B cell (primary cell): ENCODE measurements at regions not wholly inside any gene's neighbourhood (a gene's known extent, or its start where the extent isn't known, plus 50 kb on each side); places are given as distances from the start of the nearest gene placed in this dataset.

ENCODE experiments used
- ATAC-seq: fragments of 200-7000 bp; cut with Tn5 transposase; one replicate; pipeline ENCODE4 v1.10.0; 2021; ENCODE audit warnings: low read depth, mild to moderate bottlenecking, moderate number of reproducible peaks, moderate library complexity
- CTCF ChIA-PET: fragments of 350-600 bp; sonication (Branson Sonifier 250); formaldehyde crosslinking; loops from one replicate; lab custom pipeline; 2021; ENCODE audit warnings: antibody characterized with exemption, inconsistent platforms; lab: Charles Lee
- POLR2A ChIA-PET: fragments of 350-600 bp; sonication (Branson Sonifier 250); formaldehyde crosslinking; loops from one replicate; lab custom pipeline; 2021; ENCODE audit warnings: antibody characterized with exemption; lab: Charles Lee
- DNase-seq: peaks from one replicate; pipeline ENCODE4 v3.0.0; 2013
- H2AFZ ChIP-seq: 2 replicates; pipeline ENCODE4 v1.6.1; 2012; ENCODE audit warnings: mild to moderate bottlenecking, low read depth, low read length; ENCODE audit not compliant: insufficient read depth, poor library complexity, severe bottlenecking
- H3K27ac ChIP-seq, 2 donors: 1 replicate in 1 of 2; 2 replicates in 1 of 2; pipeline ENCODE4 v1.5.1; 2012 to 2013; ENCODE audit warnings: low read length in 2 of 2, mild to moderate bottlenecking in 2 of 2, moderate library complexity in 1 of 2
- H3K27me3 ChIP-seq, 4 experiments: fragments of 200-600 bp in 1 of 4; sonication (generic) in 1 of 4; replicated peaks in 1 of 4; 1 replicate in 2 of 4; 2 replicates in 2 of 4; pipeline versions ENCODE4 v1.6.1 to v1.7.0; 2013 to 2016; ENCODE audit warnings: low read length in 3 of 4, mild to moderate bottlenecking in 2 of 4, mixed read lengths in 1 of 4, moderate library complexity in 1 of 4; ENCODE audit not compliant: insufficient read depth in 4 of 4, control insufficient read depth in 3 of 4; ENCODE audit errors: control extremely low read depth in 1 of 4
- H3K36me3 ChIP-seq, 2 experiments: replicated peaks in 1 of 2; 1 replicate in 1 of 2; 2 replicates in 1 of 2; pipeline versions ENCODE4 v1.6.1 to v1.7.1; 2013; ENCODE audit warnings: low read length in 1 of 2; ENCODE audit not compliant: insufficient read depth in 2 of 2, control insufficient read depth in 1 of 2; ENCODE audit errors: control extremely low read depth in 1 of 2, extremely low read depth in 1 of 2
- H3K4me1 ChIP-seq, 2 donors: fragments of 200-600 bp in 1 of 2; sonication (generic) in 1 of 2; 1 replicate in 1 of 2; 2 replicates in 1 of 2; pipeline versions ENCODE4 v1.5.1 to v1.6.1; 2013 to 2017; ENCODE audit warnings: low read length in 2 of 2; ENCODE audit not compliant: control insufficient read depth in 2 of 2, insufficient read depth in 2 of 2
- H3K4me2 ChIP-seq: replicated peaks from 2 replicates; pipeline ENCODE3; 2012; ENCODE audit warnings: mild to moderate bottlenecking, low read depth, low read length; ENCODE audit not compliant: poor library complexity, severe bottlenecking
- H3K4me3 ChIP-seq, 5 experiments: fragments of 200-600 bp in 1 of 5; sonication (generic) in 1 of 5; 1 replicate in 3 of 5; 2 replicates in 2 of 5; pipeline versions ENCODE4 v1.5.1 to v1.7.0; 2011 to 2016; ENCODE audit warnings: low read length in 4 of 5, mild to moderate bottlenecking in 4 of 5, low read depth in 2 of 5, control low read depth in 1 of 5, moderate library complexity in 1 of 5; ENCODE audit not compliant: insufficient read depth in 1 of 5; ENCODE audit errors: control extremely low read depth in 1 of 5, extremely low read depth in 1 of 5
- H3K79me2 ChIP-seq: fragments of 200-600 bp; sonication (generic); one replicate; pipeline ENCODE4 v1.6.0; 2016; ENCODE audit warnings: low read length; ENCODE audit not compliant: control insufficient read depth, insufficient read depth
- H3K9ac ChIP-seq: fragments of 200-600 bp; sonication (generic); 2 replicates; pipeline ENCODE4 v1.6.1; 2017; ENCODE audit warnings: mild to moderate bottlenecking, low read length, moderate library complexity
- H3K9me3 ChIP-seq, 3 donors: one replicate each; pipeline versions ENCODE4 v1.6.1 to v1.7.1; 2013; ENCODE audit warnings: low read length in 2 of 3; ENCODE audit not compliant: control insufficient read depth in 2 of 3, insufficient read depth in 1 of 3; ENCODE audit errors: control extremely low read depth in 1 of 3
- H4K20me1 ChIP-seq: 2 replicates; pipeline ENCODE4 v1.6.0; 2012; ENCODE audit warnings: mild to moderate bottlenecking, low read length; ENCODE audit not compliant: insufficient read depth, control insufficient read depth, poor library complexity, severe bottlenecking
- H3K27ac Mint-ChIP-seq: one replicate; pipeline ENCODE4 v1.8.0; 2021; ENCODE audit warnings: mixed read lengths
- H3K27me3 Mint-ChIP-seq: one replicate; pipeline ENCODE4 v1.8.0; 2021; ENCODE audit warnings: mixed read lengths
- H3K4me1 Mint-ChIP-seq: one replicate; pipeline ENCODE4 v1.8.0; 2021; ENCODE audit warnings: mixed read lengths
- H3K4me3 Mint-ChIP-seq: one replicate; pipeline ENCODE4 v1.8.0; 2021; ENCODE audit warnings: mixed read lengths
- H3K9me3 Mint-ChIP-seq: one replicate; pipeline ENCODE4 v1.8.0; 2022; ENCODE audit warnings: mixed read lengths; ENCODE audit not compliant: insufficient read depth
- CTCF ChIP-seq: fragments of 200-600 bp; IDR thresholded peaks from one replicate; pipeline ENCODE4 v1.8.0; 2022; ENCODE audit warnings: antibody characterized with exemption, mild to moderate bottlenecking
- EZH2 ChIP-seq: IDR thresholded peaks from 2 replicates; pipeline ENCODE4 v1.6.1; 2012; ENCODE audit warnings: borderline replicate concordance, low read depth, mild to moderate bottlenecking, moderate library complexity, low read length; ENCODE audit not compliant: insufficient read depth, poor library complexity, severe bottlenecking
- WGBS: methylation state at CpG from one replicate; pipeline ENCODE4 v1.1.5; 2013; ENCODE audit warnings: missing lambda C conversion rate; ENCODE audit not compliant: insufficient coverage; 5-methylcytosine and 5-hydroxymethylcytosine counted together
- intact Hi-C: fragments of 100-400 bp; cut with micrococcal nuclease; formaldehyde crosslinking; loops from one replicate; pipeline ENCODE4 v1.10.0; 2022

- ChIA-PET CTCF (no interaction called here), POLR2A (no interaction called here)
- no peak overlapping the region for H3K4me2 ChIP-seq
- H3K27me3 ChIP-seq = no peaks in the 10 kb centered on the region
- no peak overlapping the region for H2AFZ ChIP-seq
- Mint-ChIP-seq H3K9me3 (no peaks in the 10 kb centered on the region), H3K4me3 (no peak overlapping the region), H3K27ac (no peak overlapping the region), H3K4me1 (peaks cover 13% of the 10 kb centered on the region), H3K27me3 (peaks cover 4% of the 10 kb centered on the region)
- intact Hi-C loops = no loop called here
- no peak for TF ChIP-seq EZH2
- no peak for TF ChIP-seq CTCF
- H3K36me3 ChIP-seq = no peaks in the 10 kb centered on the region
- H3K4me1 ChIP-seq = peaks cover 7 to 15% of the 10 kb centered on the region in 2 donors
- no peak overlapping the region for H3K27ac ChIP-seq
- H3K79me2 ChIP-seq = no peaks in the 10 kb centered on the region
- H3K4me3 ChIP-seq = no peak overlapping the region
- no peak overlapping the region for H3K9ac ChIP-seq
- DNase-seq = no peak
- H3K9me3 ChIP-seq = no peaks in the 10 kb centered on the region
- H4K20me1 ChIP-seq = no peaks in the 10 kb centered on the region
- WGBS = 98% methylated on average over 4 of the region's 6 CpGs
- ATAC-seq = no peak
Observed at GRCh38 chr2:129880971-129881370, 98.5 kb upstream of the RAB6C start.

GRCh38 chr2:129881786-129882396 is 97.6 kb upstream of the RAB6C start:
- Histone ChIP-seq H3K4me3 (no peak overlapping the region), H3K79me2 (no peaks in the 10 kb centered on the region), H3K27me3 (no peaks in the 10 kb centered on the region), H3K36me3 (no peaks in the 10 kb centered on the region), H3K4me1 (peaks cover 2 to 10% of the 10 kb centered on the region in 2 donors), H3K9ac (no peak overlapping the region), H3K4me2 (no peak overlapping the region), H3K9me3 (no peaks in the 10 kb centered on the region), H2AFZ (no peak overlapping the region), H4K20me1 (no peaks in the 10 kb centered on the region), H3K27ac (no peak overlapping the region)
- WGBS = 84% methylated on average over 2 of the region's 4 CpGs
- ATAC-seq = no peak
- no peak for TF ChIP-seq CTCF
- no peak for TF ChIP-seq EZH2
- intact Hi-C loops = no loop called here
- DNase-seq = no peak
- Mint-ChIP-seq H3K27me3 (peaks cover 9% of the 10 kb centered on the region), H3K27ac (no peak overlapping the region), H3K9me3 (no peaks in the 10 kb centered on the region), H3K4me1 (peaks cover 9% of the 10 kb centered on the region), H3K4me3 (no peak overlapping the region)
- POLR2A ChIA-PET = no interaction called here
- CTCF ChIA-PET = no interaction called here
